NCI-H1417 treated with DMSO at 0.1 percent for 48 hours (cell line): ENCODE measurements at regions not wholly inside any gene's neighbourhood (a gene's known extent, or its start where the extent isn't known, plus 50 kb on each side); places are given as distances from the start of the nearest gene placed in this dataset.
"Not testable (repeated sequence)": the region's sequence is repeated elsewhere in the genome, so short reads cannot be mapped to it uniquely, and the experiment has no call there.

Source experiments
- DNase-seq: peaks from one replicate; lab custom pipeline; 2025; lab: John Stamatoyannopoulos, UW

GRCh38 chr18:64852281-64852680 is 703.4 kb upstream of the LINC00305 start:
- no peak for DNase-seq

DNA sequence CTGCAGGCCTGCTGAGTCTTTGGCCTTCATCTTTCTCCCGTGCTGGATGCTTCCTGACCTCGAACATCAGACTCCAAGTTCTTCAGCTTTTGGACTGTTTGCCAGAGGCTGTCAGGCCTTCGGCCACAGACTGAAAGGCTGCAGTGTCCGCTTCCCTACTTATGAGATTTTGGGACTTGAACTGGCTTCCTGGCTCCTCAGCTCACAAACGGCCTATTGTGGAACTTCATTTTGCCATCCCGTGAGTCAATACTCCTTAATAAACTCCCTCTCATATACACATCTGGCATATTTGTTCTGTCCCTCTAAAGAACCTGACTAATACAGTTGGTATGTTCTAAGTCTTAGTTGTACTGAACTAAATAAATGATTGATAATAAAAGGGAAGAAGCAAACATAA is 702.8 kb upstream of the LINC00305 start:
- DNase-seq: no peak

DNA sequence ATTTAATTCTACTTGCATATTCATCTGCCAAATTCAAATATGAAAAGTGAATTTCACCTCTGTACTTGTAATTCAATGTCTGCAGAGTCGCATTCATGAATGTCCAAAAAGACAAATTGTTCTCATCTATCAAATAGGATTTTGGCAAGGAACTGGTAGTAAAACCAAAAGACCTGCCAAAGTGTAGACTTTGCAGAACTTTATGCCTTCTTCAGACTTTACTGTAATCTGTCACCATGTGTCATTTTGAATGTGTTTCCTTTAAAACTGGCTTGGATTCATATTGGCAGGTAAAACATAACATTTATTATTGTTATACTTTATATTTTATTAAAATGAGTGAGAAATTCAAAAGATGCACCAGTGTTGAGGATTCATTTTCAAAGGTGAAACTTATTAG is 701.9 kb upstream of the LINC00305 start:
- no peak for DNase-seq

- no peak for DNase-seq
These were observed 692.2 kb upstream of the LINC00305 start for GRCh38 chr18:64840911-64841701.

DNA sequence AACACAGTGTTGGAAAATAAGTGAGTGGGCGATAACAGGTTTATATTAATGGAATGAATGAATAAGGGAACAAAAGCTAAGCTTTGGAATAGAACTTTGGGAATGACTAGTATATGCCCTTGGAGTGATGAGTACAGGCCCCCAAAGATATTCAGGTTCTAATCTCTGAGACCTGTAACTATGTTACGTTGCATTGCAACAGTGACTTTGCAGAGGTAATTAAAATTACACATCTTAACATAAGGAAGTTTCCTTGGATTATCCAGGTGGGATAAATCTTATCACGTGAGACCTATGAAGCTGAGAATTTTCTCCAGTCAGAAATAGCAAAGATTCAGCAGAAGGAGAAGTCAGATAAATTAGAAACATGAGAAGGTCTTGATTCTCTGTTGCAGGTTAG is 661.5 kb upstream of the LINC00305 start:
- no peak for DNase-seq

DNA sequence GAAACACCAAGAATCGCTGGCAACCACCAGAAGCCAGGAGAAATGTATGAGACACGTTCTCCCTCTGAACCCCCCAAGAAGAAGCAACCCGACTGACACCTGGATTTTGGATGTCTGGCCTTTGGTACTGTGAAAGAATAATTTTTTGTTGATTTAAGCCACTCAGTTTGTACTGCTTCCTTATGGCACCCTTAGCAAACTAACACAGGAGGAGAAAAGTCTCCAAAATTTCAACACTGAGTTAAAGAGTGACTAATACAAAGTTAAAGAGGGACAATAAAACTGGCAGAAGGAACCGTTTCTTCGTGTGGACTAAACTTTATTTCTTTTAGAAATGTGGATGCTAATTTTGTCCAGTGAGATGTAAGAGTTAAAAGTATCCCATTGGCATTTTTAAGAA is 660.9 kb upstream of the LINC00305 start:
- no peak for DNase-seq

GRCh38 chr18:64807560-64807959 is 658.7 kb upstream of the LINC00305 start:
- DNase-seq: no peak

DNA sequence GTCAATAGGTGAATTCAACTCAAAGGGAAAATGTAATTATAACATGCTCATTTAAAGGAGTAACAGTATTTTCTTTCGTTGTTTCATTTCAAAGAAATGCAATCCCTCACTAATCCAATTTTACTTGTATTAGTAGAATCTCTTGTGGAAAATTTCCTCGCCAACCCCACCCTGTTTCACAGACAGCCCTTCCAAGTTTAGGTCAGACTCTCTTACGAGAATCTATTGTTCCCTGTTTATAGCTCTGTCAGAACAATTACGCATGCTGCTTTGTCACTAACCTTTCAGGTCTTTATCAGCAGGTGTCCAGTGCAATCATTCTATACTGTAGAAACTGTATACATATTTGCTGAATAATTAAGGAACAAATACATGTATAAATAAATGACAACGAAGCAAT is 657.8 kb upstream of the LINC00305 start:
- peak; percentile 52 for DNase-seq

GRCh38 chr18:64806232-64806631 is 657.3 kb upstream of the LINC00305 start:
- DNase-seq: no peak

DNA sequence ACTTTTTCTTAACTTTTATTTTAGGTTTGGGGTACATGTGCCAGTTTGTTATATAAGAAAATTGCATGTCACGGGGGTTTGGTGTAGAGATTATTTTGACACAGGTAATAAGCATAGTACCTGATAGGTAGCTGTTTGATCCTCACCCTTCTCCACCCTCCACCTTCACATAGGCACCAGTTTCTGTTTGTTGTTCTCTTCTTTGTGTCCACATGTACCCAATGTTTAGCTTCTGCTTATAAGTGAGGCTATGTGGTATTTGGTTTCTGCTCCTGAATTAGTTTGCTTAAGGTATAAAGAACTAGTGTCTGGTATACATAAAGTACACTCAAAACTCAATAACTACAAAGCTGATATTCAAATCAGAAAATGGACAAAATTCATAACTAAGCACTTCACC is 654.6 kb upstream of the LINC00305 start:
- no peak for DNase-seq

DNA sequence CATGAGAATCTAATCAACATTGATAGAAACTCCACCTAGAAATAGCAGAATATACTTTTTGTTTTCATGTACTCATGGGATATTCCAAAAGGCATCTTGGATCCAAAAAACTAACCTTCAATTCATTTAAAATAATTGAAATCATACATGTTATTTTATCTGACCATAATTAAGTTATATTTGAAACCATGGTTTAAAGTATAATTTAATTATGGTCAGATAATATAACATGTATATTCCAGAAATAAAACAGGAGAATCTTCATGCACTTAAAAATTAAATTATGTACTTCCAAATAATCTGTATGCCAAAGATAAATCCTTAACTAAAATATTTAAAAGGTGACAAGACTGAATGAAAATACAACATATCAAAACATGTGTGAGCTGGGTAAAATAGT is 651.3 kb upstream of the LINC00305 start:
- no peak for DNase-seq

DNA sequence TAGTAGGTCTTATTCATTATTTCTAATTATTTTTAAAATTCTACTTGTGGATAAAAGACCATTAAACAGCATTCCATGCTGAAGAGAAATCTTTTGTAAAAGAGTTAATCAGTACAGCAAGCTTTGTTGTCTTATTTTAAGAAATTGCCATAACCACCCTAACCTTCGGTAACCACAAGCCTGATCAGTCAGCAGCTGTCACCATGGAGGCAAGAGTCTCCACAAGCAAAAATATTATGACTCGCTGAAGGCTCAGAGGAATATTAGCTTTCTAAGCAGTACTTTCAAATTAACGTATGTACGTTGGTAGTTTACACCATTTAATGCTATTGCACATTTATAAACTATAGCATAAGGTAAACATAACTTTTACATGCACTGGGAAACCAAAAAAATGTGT is 650.5 kb upstream of the LINC00305 start:
- DNase-seq: no peak

DNA sequence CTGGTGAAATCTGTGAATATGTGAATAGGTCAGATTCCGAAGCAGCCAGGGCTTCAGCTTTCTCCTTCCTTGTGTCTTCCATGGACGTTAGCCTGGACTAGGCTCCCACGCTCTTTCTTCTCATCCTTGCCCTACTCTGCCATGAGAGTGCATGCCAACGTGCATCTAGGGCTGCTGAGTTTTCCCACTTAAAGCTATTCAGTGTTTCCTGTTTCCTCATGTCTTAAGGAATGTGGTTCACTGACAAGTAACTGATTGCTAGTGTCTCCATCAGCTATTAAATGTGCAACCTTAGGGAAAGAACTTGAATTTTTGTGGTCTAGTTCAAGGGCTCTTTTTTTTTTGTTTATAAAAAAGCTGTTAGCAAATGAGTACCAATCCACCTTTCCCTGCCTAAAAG is 642.3 kb upstream of the LINC00305 start:
- no peak for DNase-seq

DNA sequence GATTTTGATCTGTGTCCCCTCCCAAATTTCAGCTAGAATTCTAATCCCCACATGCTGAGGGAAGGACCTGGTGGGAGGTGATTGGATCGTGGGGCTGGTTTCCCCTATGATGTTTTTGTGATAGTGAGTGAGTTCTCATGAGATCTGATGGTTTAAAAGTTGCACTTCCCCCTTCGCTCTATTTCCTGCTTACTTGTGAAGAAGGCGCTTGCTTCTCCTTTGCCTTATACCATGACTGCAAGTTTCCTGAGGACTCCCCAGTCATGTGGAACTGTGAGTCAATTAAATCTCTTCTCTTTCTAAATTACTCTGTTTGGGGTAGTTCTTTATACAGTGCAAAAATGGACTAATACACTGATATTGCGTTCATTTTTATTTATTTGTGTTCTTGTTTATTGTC is 636.8 kb upstream of the LINC00305 start:
- no peak for DNase-seq

GRCh38 chr18:64777556-64777955 is 628.7 kb upstream of the LINC00305 start:
- no peak for DNase-seq

DNA sequence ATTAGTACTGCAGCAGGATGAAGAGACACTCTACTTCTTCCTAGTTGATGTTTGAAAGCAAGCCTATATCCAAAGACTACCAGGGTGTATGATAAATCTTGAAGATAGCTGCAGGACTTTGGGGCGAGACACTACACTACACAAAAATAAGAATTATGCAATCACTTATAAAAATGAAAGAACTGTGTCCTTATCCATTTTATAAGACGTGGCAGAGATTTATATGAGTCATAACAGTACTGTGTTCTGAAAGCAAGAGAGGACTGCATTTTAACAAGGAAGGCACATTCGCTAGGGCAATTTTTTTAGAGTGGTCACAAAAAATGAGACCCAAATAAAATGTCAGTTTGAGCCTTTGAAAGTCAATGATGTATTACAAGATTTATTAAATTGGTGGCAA is 617.0 kb upstream of the LINC00305 start:
- no peak for DNase-seq

- DNase-seq: no peak
These were observed 603.8 kb upstream of the LINC00305 start for GRCh38 chr18:64752707-64753106.

DNA sequence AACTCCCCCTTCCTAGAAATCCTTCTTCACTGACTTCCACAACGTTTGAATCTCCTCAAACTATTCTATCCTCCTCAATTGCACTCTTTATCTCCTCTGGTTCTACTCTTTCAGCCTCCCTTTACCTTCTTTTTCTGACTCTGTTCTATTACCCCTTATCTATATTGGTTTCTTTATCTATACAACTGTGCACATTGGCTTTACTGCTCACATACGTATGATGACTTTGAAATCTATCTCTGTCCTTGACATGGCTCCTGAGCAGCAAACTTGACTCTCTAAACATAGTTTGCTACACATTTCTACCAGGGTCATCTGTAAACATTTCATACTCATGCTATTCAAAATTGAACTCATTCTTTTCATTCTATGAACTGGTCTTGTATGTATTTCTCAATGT is 601.0 kb upstream of the LINC00305 start:
- DNase-seq: no peak

GRCh38 chr18:64747803-64748202 is 598.9 kb upstream of the LINC00305 start:
- no peak for DNase-seq

- DNase-seq: no peak
These were observed 594.0 kb upstream of the LINC00305 start for GRCh38 chr18:64742898-64743297.

GRCh38 chr18:64734063-64734462 is 585.2 kb upstream of the LINC00305 start:
- DNase-seq: no peak

DNA sequence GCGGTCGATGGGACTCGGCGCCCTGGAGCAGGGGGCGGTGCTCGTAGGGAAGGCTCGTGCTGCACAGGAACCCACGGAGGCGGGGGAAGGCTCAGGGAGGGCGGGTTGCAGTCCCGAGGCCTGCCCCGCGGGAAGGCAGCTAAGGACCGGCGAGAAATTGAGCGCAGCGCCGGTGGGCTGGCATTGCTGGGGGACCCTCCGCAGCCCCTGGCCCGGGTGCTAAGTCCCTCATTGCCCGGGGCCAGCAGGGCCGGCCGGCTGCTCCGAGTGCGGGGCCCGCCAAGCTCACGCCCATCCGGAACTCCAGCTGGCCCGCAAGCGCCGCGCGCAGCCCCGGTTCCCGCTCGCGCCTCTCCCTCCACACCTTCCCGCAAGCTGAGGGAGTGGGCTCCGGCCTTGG is 576.8 kb upstream of the LINC00305 start:
- not testable (repeated sequence) for DNase-seq

GRCh38 chr18:64720781-64721464 is 572.0 kb upstream of the LINC00305 start:
- no peak for DNase-seq

- no peak for DNase-seq
These were observed 569.9 kb upstream of the LINC00305 start for GRCh38 chr18:64718808-64719207.
